ENCODE measurements at regions not wholly inside any gene's neighbourhood (a gene's known extent, or its start where the extent isn't known, plus 50 kb on each side); places are given as distances from the start of the nearest gene placed in this dataset.

DNA sequence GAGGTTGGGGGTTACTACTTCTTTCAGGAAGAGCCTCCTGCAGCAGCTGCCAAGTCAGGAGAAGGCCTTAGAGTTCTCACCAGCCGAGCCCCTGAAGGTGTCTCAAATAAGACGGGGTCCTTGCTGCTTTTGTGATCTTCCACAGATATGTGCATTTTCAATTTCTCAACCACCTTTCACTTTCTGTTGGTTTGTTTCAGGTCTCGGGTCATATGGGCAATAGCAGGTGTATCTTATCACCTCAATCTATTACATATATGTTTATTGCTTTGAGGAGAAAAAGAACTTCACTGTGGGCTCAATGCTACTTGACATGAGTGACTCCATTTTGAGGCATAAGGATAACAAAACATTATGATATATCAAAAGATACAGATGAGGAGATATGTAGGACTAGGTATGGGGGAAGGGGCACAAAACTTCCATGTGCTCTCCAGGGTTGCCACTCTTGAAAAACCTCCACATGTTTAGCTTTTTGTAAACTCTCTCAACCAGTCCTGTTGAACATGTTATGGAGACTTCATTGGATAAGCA lies 1171.4 kb upstream of the ADGRL2 start:
- ChIA-PET POLR2A (no interaction called here), CTCF (ENCODE audit: unreplicated experiment) (no interaction called here)
- H3K4me2 ChIP-seq (ENCODE audit: low read length): no peak overlapping the region

DNA sequence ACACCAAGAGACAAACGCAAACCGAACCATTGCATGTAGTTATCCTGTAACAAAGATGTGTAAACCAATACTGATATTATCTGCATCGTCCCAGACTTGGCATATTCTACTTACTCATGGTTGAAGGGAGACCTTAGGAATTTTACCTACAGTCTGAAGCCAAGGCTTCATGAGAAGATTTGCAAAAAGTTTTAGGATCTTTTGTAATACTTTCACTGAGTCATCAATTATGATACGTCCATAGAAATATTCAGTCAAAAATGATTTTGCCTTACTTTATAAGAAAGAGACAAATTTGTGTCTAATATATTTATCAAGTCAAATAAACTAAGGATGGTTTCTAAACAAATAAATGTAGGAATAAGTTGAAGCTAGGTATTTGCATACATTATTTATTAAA lies 1176.1 kb upstream of the ADGRL2 start:
- no peaks in the 10 kb centered on the region for H4K20me1 ChIP-seq (ENCODE audit: insufficient read depth, low read length)
- H3K4me1 ChIP-seq (ENCODE audit: insufficient read depth, low read length, poor library complexity, severe bottlenecking): no peaks in the 10 kb centered on the region
- no peak overlapping the region for H3K4me2 ChIP-seq (ENCODE audit: low read length)
- TF ChIP-seq CTCF (conservative IDR thresholded peaks at IDR 0.05; ENCODE audit: low read length) (no peak), EZH2phosphoT487 (IDR thresholded peaks at IDR 0.05; ENCODE audit: borderline replicate concordance, low read depth, low read length) (no peak)
- POLR2A ChIA-PET: no interaction called here
- no peaks in the 10 kb centered on the region for H3K9me3 ChIP-seq (ENCODE audit: low read length)
- CTCF ChIA-PET (ENCODE audit: unreplicated experiment): no interaction called here
- no peaks in the 10 kb centered on the region for H3K79me2 ChIP-seq (ENCODE audit: insufficient read depth, low read depth, low read length)
- H3K4me3 ChIP-seq (ENCODE audit: low read depth, low read length, poor library complexity, severe bottlenecking): no peak overlapping the region
- no peak overlapping the region for H2AFZ ChIP-seq (ENCODE audit: low read length)
- H3K27ac ChIP-seq (ENCODE audit: low read depth, low read length, poor library complexity, severe bottlenecking): no peak overlapping the region
- BruUV-seq (replicated peaks): no TSS peak
- no peaks in the 10 kb centered on the region for H3K9me2 ChIP-seq (ENCODE audit: insufficient read depth, low read length)
- no peaks in the 10 kb centered on the region for H3K36me3 ChIP-seq (ENCODE audit: insufficient read depth, low read length)
- intact Hi-C loops (cut with micrococcal nuclease; ENCODE audit: unreplicated experiment): no loop called here
- DNase-seq (ENCODE audit: low spot score): no peak

More for the DNA sequence above, 1171.4 kb upstream of the ADGRL2 start:
- TF ChIP-seq EZH2phosphoT487 (IDR thresholded peaks at IDR 0.05; ENCODE audit: borderline replicate concordance, low read depth, low read length) (no peak), CTCF (conservative IDR thresholded peaks at IDR 0.05; ENCODE audit: low read length) (no peak)
- H3K4me1 ChIP-seq (ENCODE audit: insufficient read depth, low read length, poor library complexity, severe bottlenecking): no peaks in the 10 kb centered on the region
- no TSS peak for BruUV-seq (replicated peaks)
- no peaks in the 10 kb centered on the region for H3K9me2 ChIP-seq (ENCODE audit: insufficient read depth, low read length)
- intact Hi-C loops (cut with micrococcal nuclease; ENCODE audit: unreplicated experiment): no loop called here
- no peaks in the 10 kb centered on the region for H3K36me3 ChIP-seq (ENCODE audit: insufficient read depth, low read length)
- no peak overlapping the region for H3K27ac ChIP-seq (ENCODE audit: low read depth, low read length, poor library complexity, severe bottlenecking)
- no peak overlapping the region for H2AFZ ChIP-seq (ENCODE audit: low read length)
- no peaks in the 10 kb centered on the region for H3K9me3 ChIP-seq (ENCODE audit: low read length)
- H3K79me2 ChIP-seq (ENCODE audit: insufficient read depth, low read depth, low read length): no peaks in the 10 kb centered on the region
- no peak overlapping the region for H3K4me3 ChIP-seq (ENCODE audit: low read depth, low read length, poor library complexity, severe bottlenecking)
- H4K20me1 ChIP-seq (ENCODE audit: insufficient read depth, low read length): no peaks in the 10 kb centered on the region
- DNase-seq (ENCODE audit: low spot score): no peak

DNA sequence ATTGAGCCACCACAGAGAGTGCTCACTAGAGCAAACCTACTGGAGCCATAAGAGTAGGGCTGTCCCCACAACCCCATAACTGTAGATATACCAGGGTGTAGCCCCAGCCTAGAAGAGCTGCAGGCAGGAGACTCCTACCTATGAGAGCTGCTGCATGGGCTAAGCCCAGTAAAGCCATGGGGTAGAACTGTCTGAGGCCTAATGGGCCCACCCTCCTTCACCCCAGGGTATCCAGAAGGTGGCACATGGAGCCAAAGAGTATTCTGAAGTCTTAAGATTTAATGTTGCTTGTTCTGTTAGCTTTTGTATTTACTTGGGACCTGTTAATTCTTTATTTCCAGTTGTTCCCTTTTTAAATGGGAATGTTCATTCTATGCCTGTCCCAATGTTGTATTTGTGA lies 1193.7 kb upstream of the ADGRL2 start:
- no peaks in the 10 kb centered on the region for H3K9me2 ChIP-seq (ENCODE audit: insufficient read depth, low read length)
- ChIA-PET CTCF (ENCODE audit: unreplicated experiment) (no interaction called here), POLR2A (no interaction called here)
- H3K4me3 ChIP-seq (ENCODE audit: low read depth, low read length, poor library complexity, severe bottlenecking): no peak overlapping the region
- H3K27ac ChIP-seq (ENCODE audit: low read depth, low read length, poor library complexity, severe bottlenecking): no peak overlapping the region
- H3K4me1 ChIP-seq (ENCODE audit: insufficient read depth, low read length, poor library complexity, severe bottlenecking): no peaks in the 10 kb centered on the region
- no peaks in the 10 kb centered on the region for H3K9me3 ChIP-seq (ENCODE audit: low read length)
- H3K36me3 ChIP-seq (ENCODE audit: insufficient read depth, low read length): no peaks in the 10 kb centered on the region
- H2AFZ ChIP-seq (ENCODE audit: low read length): no peak overlapping the region
- TF ChIP-seq CTCF (conservative IDR thresholded peaks at IDR 0.05; ENCODE audit: low read length) (peak; percentile 29; the same call in 1 of the 2 replicates), EZH2phosphoT487 (IDR thresholded peaks at IDR 0.05; ENCODE audit: borderline replicate concordance, low read depth, low read length) (no peak)
- peak; percentile 7 for DNase-seq (ENCODE audit: low spot score)
- intact Hi-C loops (cut with micrococcal nuclease; ENCODE audit: unreplicated experiment): no loop called here
- H4K20me1 ChIP-seq (ENCODE audit: insufficient read depth, low read length): no peaks in the 10 kb centered on the region
- BruUV-seq (replicated peaks): no TSS peak
- H3K4me2 ChIP-seq (ENCODE audit: low read length): no peak overlapping the region
- no peaks in the 10 kb centered on the region for H3K79me2 ChIP-seq (ENCODE audit: insufficient read depth, low read depth, low read length)
